ENCODE measurements at regions not wholly inside any gene's neighbourhood (a gene's known extent, or its start where the extent isn't known, plus 50 kb on each side); places are given as distances from the start of the nearest gene placed in this dataset.
"Not testable (repeated sequence)": the region's sequence is repeated elsewhere in the genome, so short reads cannot be mapped to it uniquely, and the experiment has no call there.

- Histone ChIP-seq H3K4me1 (ENCODE audit: control extremely low read depth in 1 of 4, control insufficient read depth in 4 of 4, insufficient read depth in 4 of 4, low read length in 3 of 4) (peaks cover 2 to 20% (median 18%) of the 10 kb centered on the region in 4 experiments), H3K27me3 (replicated peaks in 2 of 5; ENCODE audit: control insufficient read depth in 4 of 5, insufficient read depth in 5 of 5, low read length in 4 of 5) (no peaks in the 10 kb centered on the region), H3K4me3 (ENCODE audit: control insufficient read depth in 1 of 7, extremely low read depth in 1 of 7, insufficient read depth in 4 of 7, low read depth in 2 of 7, low read length in 6 of 7) (no peak overlapping the region), H3K9me3 (ENCODE audit: control extremely low read depth in 1 of 5, control insufficient read depth in 4 of 5, insufficient read depth in 2 of 5, low read depth in 1 of 5, low read length in 4 of 5) (no peaks in the 10 kb centered on the region), H3K36me3 (ENCODE audit: control insufficient read depth in 4 of 4, insufficient read depth in 4 of 4, low read length in 3 of 4) (no peaks in the 10 kb centered on the region), H3K27ac (ENCODE audit: insufficient read depth in 1 of 2, low read depth in 1 of 2, low read length in 2 of 2, poor library complexity in 1 of 2, severe bottlenecking in 2 of 2) (no peak overlapping the region)
- WGBS (ENCODE audit: insufficient coverage) = 5% methylated on average over 8 of the region's 9 CpGs
- ChIA-PET POLR2A (no interaction called here), CTCF (interaction anchor here (0.7 to 4.4 kb wide), 23 partner anchors 11 to 290 kb away, joined by 3 to 65 read pairs (median 4); partner anchors contain the start of gene PSD4)
- DNase-seq = peak; percentile 60 to 84 (median 84)
These were observed 66.9 kb upstream of the ZNG1B start for GRCh38 chr2:113370478-113371091.

GRCh38 chr2:113370030-113370429 is 67.5 kb upstream of the ZNG1B start:
- no peaks in the 10 kb centered on the region for H3K27me3 ChIP-seq (replicated peaks in 2 of 5; ENCODE audit: control insufficient read depth in 4 of 5, insufficient read depth in 5 of 5, low read length in 4 of 5)
- ChIA-PET CTCF (interaction anchor here (0.7 to 4.4 kb wide), 20 partner anchors 20 to 290 kb away, joined by 3 to 65 read pairs (median 4); partner anchors contain the start of gene PSD4), POLR2A (no interaction called here)
- no peak overlapping the region for H3K27ac ChIP-seq (ENCODE audit: insufficient read depth in 1 of 2, low read depth in 1 of 2, low read length in 2 of 2, poor library complexity in 1 of 2, severe bottlenecking in 2 of 2)
- no peaks in the 10 kb centered on the region for H3K9me3 ChIP-seq (ENCODE audit: control extremely low read depth in 1 of 5, control insufficient read depth in 4 of 5, insufficient read depth in 2 of 5, low read depth in 1 of 5, low read length in 4 of 5)
- WGBS (ENCODE audit: insufficient coverage) = 53% methylated on average over 2 of the region's 5 CpGs
- no peak for DNase-seq
- H3K4me1 ChIP-seq (ENCODE audit: control extremely low read depth in 1 of 4, control insufficient read depth in 4 of 4, insufficient read depth in 4 of 4, low read length in 3 of 4) = peaks cover 0 to 17% (median 13%) of the 10 kb centered on the region in 4 experiments
- H3K36me3 ChIP-seq (ENCODE audit: control insufficient read depth in 4 of 4, insufficient read depth in 4 of 4, low read length in 3 of 4) = no peaks in the 10 kb centered on the region
- no peak overlapping the region for H3K4me3 ChIP-seq (ENCODE audit: control insufficient read depth in 1 of 7, extremely low read depth in 1 of 7, insufficient read depth in 4 of 7, low read depth in 2 of 7, low read length in 6 of 7)

- H3K4me1 ChIP-seq (ENCODE audit: control extremely low read depth in 1 of 4, control insufficient read depth in 4 of 4, insufficient read depth in 4 of 4, low read length in 3 of 4); H3K4me3 ChIP-seq (ENCODE audit: control insufficient read depth in 1 of 7, extremely low read depth in 1 of 7, insufficient read depth in 4 of 7, low read depth in 2 of 7, low read length in 6 of 7); H3K27ac ChIP-seq (ENCODE audit: insufficient read depth in 1 of 2, low read depth in 1 of 2, low read length in 2 of 2, poor library complexity in 1 of 2, severe bottlenecking in 2 of 2); H3K36me3 ChIP-seq (ENCODE audit: control insufficient read depth in 4 of 4, insufficient read depth in 4 of 4, low read length in 3 of 4); DNase-seq; H3K9me3 ChIP-seq (ENCODE audit: control extremely low read depth in 1 of 5, control insufficient read depth in 4 of 5, insufficient read depth in 2 of 5, low read depth in 1 of 5, low read length in 4 of 5); POLR2A ChIA-PET; H3K27me3 ChIP-seq (replicated peaks in 2 of 5; ENCODE audit: control insufficient read depth in 4 of 5, insufficient read depth in 5 of 5, low read length in 4 of 5): not testable (repeated sequence)
- CTCF ChIA-PET = interaction anchor here (4.4 kb wide), 1 partner anchor 166 kb away, joined by 65 read pairs; no protein-coding TSS in a partner anchor
These were observed 68.9 kb upstream of the ZNG1B start for GRCh38 chr2:113368581-113368980.

GRCh38 chr2:113366821-113367220 is 70.7 kb upstream of the ZNG1B start:
- H3K27ac ChIP-seq (ENCODE audit: insufficient read depth in 1 of 2, low read depth in 1 of 2, low read length in 2 of 2, poor library complexity in 1 of 2, severe bottlenecking in 2 of 2); POLR2A ChIA-PET; H3K27me3 ChIP-seq (replicated peaks in 2 of 5; ENCODE audit: control insufficient read depth in 4 of 5, insufficient read depth in 5 of 5, low read length in 4 of 5); H3K36me3 ChIP-seq (ENCODE audit: control insufficient read depth in 4 of 4, insufficient read depth in 4 of 4, low read length in 3 of 4); DNase-seq; H3K9me3 ChIP-seq (ENCODE audit: control extremely low read depth in 1 of 5, control insufficient read depth in 4 of 5, insufficient read depth in 2 of 5, low read depth in 1 of 5, low read length in 4 of 5); H3K4me3 ChIP-seq (ENCODE audit: control insufficient read depth in 1 of 7, extremely low read depth in 1 of 7, insufficient read depth in 4 of 7, low read depth in 2 of 7, low read length in 6 of 7); H3K4me1 ChIP-seq (ENCODE audit: control extremely low read depth in 1 of 4, control insufficient read depth in 4 of 4, insufficient read depth in 4 of 4, low read length in 3 of 4); CTCF ChIA-PET: not testable (repeated sequence)
- whole genome bisulfite sequencing (ENCODE audit: insufficient coverage) = 100% methylated on average over 4 of the region's 4 CpGs

GRCh38 chr2:113365791-113366190 is 71.7 kb upstream of the ZNG1B start:
- H3K9me3 ChIP-seq (ENCODE audit: control extremely low read depth in 1 of 5, control insufficient read depth in 4 of 5, insufficient read depth in 2 of 5, low read depth in 1 of 5, low read length in 4 of 5); H3K4me3 ChIP-seq (ENCODE audit: control insufficient read depth in 1 of 7, extremely low read depth in 1 of 7, insufficient read depth in 4 of 7, low read depth in 2 of 7, low read length in 6 of 7); H3K4me1 ChIP-seq (ENCODE audit: control extremely low read depth in 1 of 4, control insufficient read depth in 4 of 4, insufficient read depth in 4 of 4, low read length in 3 of 4); H3K27me3 ChIP-seq (replicated peaks in 2 of 5; ENCODE audit: control insufficient read depth in 4 of 5, insufficient read depth in 5 of 5, low read length in 4 of 5); POLR2A ChIA-PET; H3K36me3 ChIP-seq (ENCODE audit: control insufficient read depth in 4 of 4, insufficient read depth in 4 of 4, low read length in 3 of 4); DNase-seq; H3K27ac ChIP-seq (ENCODE audit: insufficient read depth in 1 of 2, low read depth in 1 of 2, low read length in 2 of 2, poor library complexity in 1 of 2, severe bottlenecking in 2 of 2): not testable (repeated sequence)
- CTCF ChIA-PET = interaction anchor here (1.0 to 1.5 kb wide), 6 partner anchors 94 to 228 kb away, joined by 3 to 9 read pairs (median 4); no protein-coding TSS in a partner anchor
- WGBS (ENCODE audit: insufficient coverage) = no CpG with 5 or more reads among the region's 2 CpGs

- POLR2A ChIA-PET; H3K36me3 ChIP-seq (ENCODE audit: control insufficient read depth in 4 of 4, insufficient read depth in 4 of 4, low read length in 3 of 4); H3K27ac ChIP-seq (ENCODE audit: insufficient read depth in 1 of 2, low read depth in 1 of 2, low read length in 2 of 2, poor library complexity in 1 of 2, severe bottlenecking in 2 of 2); H3K27me3 ChIP-seq (replicated peaks in 2 of 5; ENCODE audit: control insufficient read depth in 4 of 5, insufficient read depth in 5 of 5, low read length in 4 of 5); H3K4me1 ChIP-seq (ENCODE audit: control extremely low read depth in 1 of 4, control insufficient read depth in 4 of 4, insufficient read depth in 4 of 4, low read length in 3 of 4); H3K4me3 ChIP-seq (ENCODE audit: control insufficient read depth in 1 of 7, extremely low read depth in 1 of 7, insufficient read depth in 4 of 7, low read depth in 2 of 7, low read length in 6 of 7); DNase-seq; H3K9me3 ChIP-seq (ENCODE audit: control extremely low read depth in 1 of 5, control insufficient read depth in 4 of 5, insufficient read depth in 2 of 5, low read depth in 1 of 5, low read length in 4 of 5): not testable (repeated sequence)
- CTCF ChIA-PET = interaction anchor here (1.0 to 1.5 kb wide), 7 partner anchors 18 to 227 kb away, joined by 3 to 9 read pairs (median 4); no protein-coding TSS in a partner anchor
These were observed 72.2 kb upstream of the ZNG1B start for GRCh38 chr2:113365290-113365689.

- H3K36me3 ChIP-seq (ENCODE audit: control insufficient read depth in 4 of 4, insufficient read depth in 4 of 4, low read length in 3 of 4) = no peaks in the 10 kb centered on the region
- no peak overlapping the region for H3K4me3 ChIP-seq (ENCODE audit: control insufficient read depth in 1 of 7, extremely low read depth in 1 of 7, insufficient read depth in 4 of 7, low read depth in 2 of 7, low read length in 6 of 7)
- no peak overlapping the region for H3K27ac ChIP-seq (ENCODE audit: insufficient read depth in 1 of 2, low read depth in 1 of 2, low read length in 2 of 2, poor library complexity in 1 of 2, severe bottlenecking in 2 of 2)
- H3K27me3 ChIP-seq (replicated peaks in 2 of 5; ENCODE audit: control insufficient read depth in 4 of 5, insufficient read depth in 5 of 5, low read length in 4 of 5) = no peaks in the 10 kb centered on the region
- ChIA-PET CTCF (interaction anchor here (1.5 kb wide), 1 partner anchor 221 kb away, joined by 3 read pairs; no protein-coding TSS in a partner anchor), POLR2A (no interaction called here)
- no peaks in the 10 kb centered on the region for H3K9me3 ChIP-seq (ENCODE audit: control extremely low read depth in 1 of 5, control insufficient read depth in 4 of 5, insufficient read depth in 2 of 5, low read depth in 1 of 5, low read length in 4 of 5)
- H3K4me1 ChIP-seq (ENCODE audit: control extremely low read depth in 1 of 4, control insufficient read depth in 4 of 4, insufficient read depth in 4 of 4, low read length in 3 of 4) = peaks cover 0 to 5% (median 0%) of the 10 kb centered on the region in 4 experiments
- no peak for DNase-seq
- 100% methylated on average over 3 of the region's 3 CpGs for whole genome bisulfite sequencing (ENCODE audit: insufficient coverage)
These were observed 76.4 kb upstream of the ZNG1B start for GRCh38 chr2:113361051-113361450.

Data from common myeloid progenitor, CD34-positive (primary cell).